ENCODE measurements at regions not wholly inside any gene's neighbourhood (a gene's known extent, or its start where the extent isn't known, plus 50 kb on each side); places are given as distances from the start of the nearest gene placed in this dataset.

DNA sequence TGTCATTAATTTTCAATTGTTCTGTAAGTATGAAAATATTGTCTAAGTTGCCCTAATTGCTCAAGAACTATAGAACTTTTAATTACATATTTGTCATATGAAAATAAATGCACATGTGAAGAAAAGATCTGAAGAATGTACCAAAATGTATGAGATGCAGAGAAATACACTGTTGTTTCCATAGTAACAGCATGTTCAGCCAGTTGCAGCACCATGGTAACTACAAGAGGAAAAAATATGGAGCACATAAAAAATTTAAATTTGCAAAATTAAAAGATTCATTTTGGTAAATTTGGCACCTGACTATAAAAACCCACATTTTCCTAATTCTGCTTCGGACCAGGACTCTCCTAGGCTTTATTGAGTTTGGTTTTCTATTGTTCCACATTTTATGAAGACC, 1170.0 kb upstream of the MIR17HG start:
- H3K4me3 ChIP-seq, result no peak overlapping the region
- no peaks in the 10 kb centered on the region for H3K27me3 ChIP-seq
- WGBS, 2 donors, result 84 to 87% methylated on average over 1 of the region's 1 CpG
- no peaks in the 10 kb centered on the region for H3K9me3 ChIP-seq
- DNase-seq, result no peak
- no peaks in the 10 kb centered on the region for H3K36me3 ChIP-seq
- intact Hi-C loops (cut with DNase I), result no loop called here
- H3K4me1 ChIP-seq, result no peaks in the 10 kb centered on the region
- H3K27ac ChIP-seq, result no peak overlapping the region
- TF ChIP-seq EP300 (IDR thresholded peaks at IDR 0.05) (no peak), POLR2AphosphoS5 (IDR thresholded peaks at IDR 0.05) (no peak), POLR2A (IDR thresholded peaks at IDR 0.05) (no peak)
- TF ChIP-seq, protein P1, sequence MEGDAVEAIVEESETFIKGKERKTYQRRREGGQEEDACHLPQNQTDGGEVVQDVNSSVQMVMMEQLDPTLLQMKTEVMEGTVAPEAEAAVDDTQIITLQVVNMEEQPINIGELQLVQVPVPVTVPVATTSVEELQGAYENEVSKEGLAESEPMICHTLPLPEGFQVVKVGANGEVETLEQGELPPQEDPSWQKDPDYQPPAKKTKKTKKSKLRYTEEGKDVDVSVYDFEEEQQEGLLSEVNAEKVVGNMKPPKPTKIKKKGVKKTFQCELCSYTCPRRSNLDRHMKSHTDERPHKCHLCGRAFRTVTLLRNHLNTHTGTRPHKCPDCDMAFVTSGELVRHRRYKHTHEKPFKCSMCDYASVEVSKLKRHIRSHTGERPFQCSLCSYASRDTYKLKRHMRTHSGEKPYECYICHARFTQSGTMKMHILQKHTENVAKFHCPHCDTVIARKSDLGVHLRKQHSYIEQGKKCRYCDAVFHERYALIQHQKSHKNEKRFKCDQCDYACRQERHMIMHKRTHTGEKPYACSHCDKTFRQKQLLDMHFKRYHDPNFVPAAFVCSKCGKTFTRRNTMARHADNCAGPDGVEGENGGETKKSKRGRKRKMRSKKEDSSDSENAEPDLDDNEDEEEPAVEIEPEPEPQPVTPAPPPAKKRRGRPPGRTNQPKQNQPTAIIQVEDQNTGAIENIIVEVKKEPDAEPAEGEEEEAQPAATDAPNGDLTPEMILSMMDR (IDR thresholded peaks at IDR 0.05), result no peak

DNA sequence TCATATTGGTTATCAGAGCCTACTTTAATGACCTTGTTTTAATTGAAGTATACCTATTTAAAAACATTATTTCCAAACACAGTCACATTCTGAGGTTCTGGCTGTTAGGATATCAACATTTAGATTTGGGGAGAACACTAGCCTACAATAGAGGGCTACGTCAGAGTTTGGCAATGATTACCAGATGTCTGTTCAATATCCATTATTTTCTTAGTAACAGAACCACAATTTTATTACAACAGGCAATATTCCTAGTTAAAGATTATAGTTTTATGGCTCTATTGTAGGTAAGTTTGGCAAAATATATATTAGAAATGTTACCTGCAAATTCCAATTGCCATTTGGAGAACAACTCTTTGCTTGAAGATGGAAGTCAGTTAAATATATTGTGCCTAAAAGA, 1163.1 kb upstream of the MIR17HG start:
- no peak for DNase-seq
- H3K36me3 ChIP-seq, result no peaks in the 10 kb centered on the region
- H3K27ac ChIP-seq, result no peak overlapping the region
- H3K4me1 ChIP-seq, result no peaks in the 10 kb centered on the region
- intact Hi-C loops (cut with DNase I), result no loop called here
- no peaks in the 10 kb centered on the region for H3K27me3 ChIP-seq
- no peaks in the 10 kb centered on the region for H3K9me3 ChIP-seq
- 12 to 67% methylated on average over 1 of the region's 1 CpG for WGBS, 2 donors
- TF ChIP-seq POLR2A (IDR thresholded peaks at IDR 0.05), result no peak
- TF ChIP-seq, protein P1 (IDR thresholded peaks at IDR 0.05), result no peak
- no peak for TF ChIP-seq EP300 (IDR thresholded peaks at IDR 0.05)
- TF ChIP-seq POLR2AphosphoS5 (IDR thresholded peaks at IDR 0.05), result no peak
- no peak overlapping the region for H3K4me3 ChIP-seq

DNA sequence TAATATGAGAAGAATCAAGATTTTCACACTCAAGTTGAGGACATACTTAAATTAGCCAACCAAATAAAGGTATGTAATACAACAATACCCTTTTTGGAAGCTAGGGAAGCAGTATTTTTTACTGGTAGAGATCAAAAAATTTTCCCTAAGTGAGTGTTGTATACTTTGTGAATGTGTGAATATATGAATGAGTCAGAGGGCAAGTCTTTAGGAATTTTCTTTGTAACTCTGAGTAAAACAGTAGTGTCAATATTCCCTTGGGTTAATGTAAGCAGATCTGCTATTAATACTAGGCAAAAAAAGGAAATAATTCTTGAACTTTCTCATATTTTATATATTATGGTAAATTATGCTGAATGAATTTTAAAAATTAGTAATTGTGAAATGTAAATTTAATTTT, 1161.8 kb upstream of the MIR17HG start:
- H3K4me3 ChIP-seq, result no peak overlapping the region
- no peaks in the 10 kb centered on the region for H3K9me3 ChIP-seq
- intact Hi-C loops (cut with DNase I), result no loop called here
- H3K27me3 ChIP-seq, result no peaks in the 10 kb centered on the region
- DNase-seq, result no peak
- no peaks in the 10 kb centered on the region for H3K36me3 ChIP-seq
- no peaks in the 10 kb centered on the region for H3K4me1 ChIP-seq
- H3K27ac ChIP-seq, result no peak overlapping the region
- TF ChIP-seq POLR2A (IDR thresholded peaks at IDR 0.05) (no peak), EP300 (IDR thresholded peaks at IDR 0.05) (no peak), POLR2AphosphoS5 (IDR thresholded peaks at IDR 0.05) (no peak)
- TF ChIP-seq, protein P1 (IDR thresholded peaks at IDR 0.05), result no peak

DNA sequence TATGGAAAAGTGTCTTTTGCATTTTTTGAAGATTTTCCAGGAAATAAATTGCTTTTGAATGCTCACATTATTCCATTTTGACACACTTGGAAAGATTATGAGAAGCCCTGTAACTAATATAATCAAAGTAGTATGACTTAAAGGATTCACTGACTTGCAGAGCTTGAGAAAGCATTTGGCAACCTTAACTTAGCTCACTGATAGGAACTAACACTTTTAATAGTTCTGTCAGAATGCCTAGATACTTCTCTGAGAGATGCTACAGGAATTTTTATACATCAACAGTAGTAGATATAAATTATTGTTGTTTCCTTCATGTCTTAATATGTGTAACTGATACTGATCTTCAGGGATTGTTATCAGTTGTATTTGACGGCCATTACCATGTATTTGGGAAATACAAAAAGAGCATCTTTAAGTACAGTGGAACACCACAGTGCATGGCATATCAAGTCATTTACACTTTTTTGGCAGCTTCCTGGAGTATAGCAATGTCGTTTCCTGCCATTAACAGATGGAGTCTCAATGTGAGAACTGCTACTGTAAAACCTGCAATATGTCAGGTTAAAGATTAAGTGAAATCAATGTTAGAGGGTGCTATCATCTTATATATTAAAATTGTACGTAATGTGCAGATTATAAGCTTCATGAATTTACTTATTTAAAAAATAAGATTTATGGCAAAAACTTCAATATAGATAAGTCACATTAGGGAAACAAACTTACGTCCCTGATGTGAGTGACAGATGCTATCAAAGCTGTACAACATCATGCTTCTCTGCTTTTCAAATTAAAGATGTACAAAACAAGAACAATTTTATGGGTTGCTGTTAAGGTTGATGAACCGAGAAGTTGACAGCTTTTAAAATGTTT, 1159.8 kb upstream of the MIR17HG start:
- no peak overlapping the region for H3K27ac ChIP-seq
- intact Hi-C loops (cut with DNase I), result no loop called here
- TF ChIP-seq POLR2A (IDR thresholded peaks at IDR 0.05), result no peak
- TF ChIP-seq EP300 (IDR thresholded peaks at IDR 0.05), result no peak
- H3K4me1 ChIP-seq, result no peaks in the 10 kb centered on the region
- no peaks in the 10 kb centered on the region for H3K27me3 ChIP-seq
- no peak overlapping the region for H3K4me3 ChIP-seq
- 22 to 60% methylated on average over 5 of the region's 5 CpGs for whole genome bisulfite sequencing, 2 donors
- no peaks in the 10 kb centered on the region for H3K9me3 ChIP-seq
- no peak for DNase-seq
- no peaks in the 10 kb centered on the region for H3K36me3 ChIP-seq

DNA sequence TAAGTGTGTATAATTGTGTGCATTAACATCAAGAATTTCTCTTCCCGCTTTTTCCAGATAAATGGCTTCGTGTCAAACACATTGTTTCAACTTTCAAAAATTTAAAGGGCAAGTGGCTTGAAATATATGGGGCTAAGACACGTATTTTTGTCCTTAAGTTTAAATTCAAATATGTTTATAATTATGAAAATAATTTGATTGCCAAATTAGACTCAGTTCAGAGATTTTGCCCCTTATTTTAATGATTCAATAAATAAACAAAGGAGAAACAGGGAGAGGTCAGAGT, 1159.2 kb upstream of the MIR17HG start:
- H3K9me3 ChIP-seq, result no peaks in the 10 kb centered on the region
- no peak for TF ChIP-seq EP300 (IDR thresholded peaks at IDR 0.05)
- TF ChIP-seq POLR2AphosphoS5 (IDR thresholded peaks at IDR 0.05), result no peak
- no peak for TF ChIP-seq POLR2A (IDR thresholded peaks at IDR 0.05)
- TF ChIP-seq, protein P1 (IDR thresholded peaks at IDR 0.05), result no peak
- no peak overlapping the region for H3K27ac ChIP-seq
- no peaks in the 10 kb centered on the region for H3K36me3 ChIP-seq
- no peaks in the 10 kb centered on the region for H3K27me3 ChIP-seq
- no peaks in the 10 kb centered on the region for H3K4me1 ChIP-seq
- WGBS, 2 donors, result 49 to 68% methylated on average over 3 of the region's 3 CpGs
- intact Hi-C loops (cut with DNase I), result no loop called here
- H3K4me3 ChIP-seq, result no peak overlapping the region
- DNase-seq, result no peak

All from sigmoid colon (tissue), 6 donors.